ENCODE measurements at regions not wholly inside any gene's neighbourhood (a gene's known extent, or its start where the extent isn't known, plus 50 kb on each side); places are given as distances from the start of the nearest gene placed in this dataset.

GRCh38 chr11:88448131-88448670 is 110.7 kb upstream of the CTSC start:
- DNase-seq = no peak

GRCh38 chr11:88447281-88447680 is 109.7 kb upstream of the CTSC start:
- no peak for DNase-seq

- no peak for DNase-seq
Observed at GRCh38 chr11:88439356-88439755, 101.8 kb upstream of the CTSC start.

DNA sequence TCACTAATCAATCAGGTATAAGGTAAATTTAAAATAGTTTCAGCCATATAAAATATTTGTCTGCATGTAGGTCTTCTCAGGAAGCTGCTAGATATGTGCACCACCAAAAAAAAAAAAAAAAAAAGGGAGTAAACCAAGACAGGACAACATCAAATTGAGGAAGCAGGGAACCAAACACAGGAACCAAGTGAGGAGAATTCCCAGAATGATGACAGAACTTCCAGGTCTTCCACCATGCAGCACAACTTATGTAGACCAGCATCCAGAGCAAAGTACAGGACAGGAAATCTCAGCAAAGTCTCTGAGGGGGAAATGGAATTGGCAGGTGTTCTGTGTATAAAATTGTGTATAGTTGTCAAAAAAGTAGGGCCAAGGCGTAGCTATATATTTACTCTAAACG is 101.2 kb upstream of the CTSC start:
- DNase-seq = no peak

- DNase-seq = no peak
Observed at GRCh38 chr11:88435415-88435814, 97.9 kb upstream of the CTSC start.

- DNase-seq = no peak
Observed at GRCh38 chr11:88434333-88434976, 96.9 kb upstream of the CTSC start.

DNA sequence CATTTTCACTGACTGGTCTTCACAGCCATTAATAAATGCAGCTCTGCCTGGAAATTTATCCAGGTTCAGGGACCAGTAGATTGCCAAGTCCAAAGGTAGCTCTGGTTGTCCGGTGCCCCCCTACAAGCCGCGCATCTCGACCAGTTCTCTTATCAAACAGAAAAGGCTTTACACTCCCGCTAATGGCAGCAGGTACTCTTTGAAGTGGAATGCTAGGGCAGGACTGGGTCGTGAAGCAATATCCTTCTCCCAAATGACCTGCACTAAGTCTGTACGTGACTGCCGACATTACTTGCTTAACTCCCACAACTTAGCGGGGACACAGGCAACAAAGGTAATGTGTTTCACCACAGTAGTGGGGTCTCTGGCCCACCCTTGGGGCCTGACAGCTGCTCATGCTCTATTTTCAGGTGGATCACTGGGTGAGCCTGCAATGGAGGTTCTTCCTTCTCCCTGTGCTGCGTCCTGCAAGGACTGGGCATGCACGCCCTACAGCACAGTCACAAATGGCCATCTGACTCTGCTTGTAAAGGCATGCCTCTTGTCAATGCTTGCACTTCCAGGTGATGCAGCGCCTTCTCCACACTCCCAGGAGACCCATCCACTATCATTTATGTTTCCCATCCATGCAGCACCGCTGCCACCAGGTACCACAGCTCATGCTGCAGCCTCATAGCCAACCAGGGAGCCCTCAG is 96.1 kb upstream of the CTSC start:
- no peak for DNase-seq

- no peak for DNase-seq
Observed at GRCh38 chr11:88431675-88432341, 94.3 kb upstream of the CTSC start.

DNA sequence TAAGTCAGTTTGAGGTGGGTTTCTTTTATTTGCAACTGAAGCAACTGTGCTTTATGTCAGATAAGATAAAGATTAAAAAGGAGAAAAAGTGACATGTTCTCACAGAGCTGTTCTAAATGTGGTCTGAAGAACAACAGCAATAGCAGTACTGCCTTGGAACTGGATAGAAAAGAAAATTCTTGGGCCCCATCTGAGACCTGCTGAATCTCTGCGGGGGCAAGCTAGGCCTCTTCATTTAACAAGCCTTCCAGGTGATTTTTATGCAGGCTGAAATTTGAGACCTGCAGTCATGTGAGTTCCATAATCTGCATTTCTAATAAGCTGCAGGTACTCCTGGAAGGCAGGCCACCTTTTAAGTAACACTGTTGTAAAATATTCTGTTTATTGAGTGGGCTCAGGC is 91.4 kb upstream of the CTSC start:
- DNase-seq = no peak

DNA sequence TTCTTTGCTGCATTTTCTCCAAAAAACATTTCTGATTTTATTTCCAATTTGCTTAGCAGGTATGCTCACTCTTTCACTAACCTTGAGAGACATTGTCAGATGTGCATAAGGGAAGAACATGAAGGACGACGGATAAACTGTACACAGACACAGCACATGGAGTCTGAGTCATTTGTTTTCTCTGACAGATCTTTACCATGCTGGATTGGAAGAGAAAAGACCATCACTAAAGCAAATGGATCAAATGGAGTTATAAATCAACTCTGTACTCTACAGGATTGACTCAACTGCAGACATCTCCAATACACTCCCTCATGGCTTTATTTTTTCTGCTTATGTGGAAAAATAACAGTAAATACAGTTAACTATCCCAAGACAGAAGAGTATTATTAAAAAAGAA is 90.2 kb upstream of the CTSC start:
- DNase-seq = no peak

DNA sequence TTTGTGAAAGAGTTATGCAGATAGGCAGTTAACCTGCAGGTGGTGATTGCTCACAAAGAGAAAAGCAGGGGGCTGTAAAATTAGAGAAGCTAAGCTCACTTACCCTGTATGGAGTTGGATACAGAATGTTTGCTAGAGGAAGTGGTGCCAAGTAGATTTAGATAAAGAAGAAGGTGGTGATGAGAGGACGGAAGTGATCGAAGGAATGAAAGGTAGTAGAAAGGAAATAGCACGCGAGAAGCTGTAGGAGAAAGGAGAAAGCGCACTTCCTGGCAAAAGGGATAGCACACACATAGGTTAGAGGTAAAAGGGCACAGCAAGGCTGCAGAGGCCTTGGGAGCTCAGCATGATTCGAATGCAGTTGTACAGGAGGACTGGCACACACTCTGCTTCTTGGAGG is 87.3 kb upstream of the CTSC start:
- DNase-seq = no peak

- DNase-seq = peak; percentile 12
Observed at GRCh38 chr11:88421530-88421929, 84.0 kb upstream of the CTSC start.

DNA sequence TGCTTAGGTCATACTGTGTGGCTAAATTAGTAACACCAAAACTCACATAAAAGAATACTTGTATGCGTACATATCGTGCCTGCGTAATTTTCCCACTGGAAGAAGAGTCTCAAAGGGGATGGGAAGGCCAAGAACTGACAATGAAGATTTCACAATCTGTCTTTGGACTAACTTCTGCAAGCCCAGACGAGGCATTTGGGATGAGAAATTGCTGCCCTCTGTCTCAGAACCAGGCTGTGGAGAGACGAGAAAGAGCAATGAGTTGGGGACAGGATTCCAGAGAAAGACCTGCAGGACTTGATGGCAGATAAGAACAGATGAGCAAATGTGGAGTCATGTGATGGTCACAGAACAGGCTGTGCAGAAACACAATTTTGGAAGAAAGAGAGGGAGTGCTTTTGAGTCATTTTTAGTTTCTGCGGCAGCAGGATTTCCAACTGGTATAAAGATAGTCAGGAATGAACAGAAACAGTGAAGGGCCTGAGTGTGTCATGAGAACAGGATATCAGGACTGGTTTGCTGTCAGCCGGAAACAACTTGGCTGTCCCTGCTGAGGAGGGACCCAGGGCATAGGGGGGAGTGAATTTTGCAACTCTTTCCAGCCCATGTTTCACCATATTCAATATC is 82.7 kb upstream of the CTSC start:
- DNase-seq = peak; percentile 68

DNA sequence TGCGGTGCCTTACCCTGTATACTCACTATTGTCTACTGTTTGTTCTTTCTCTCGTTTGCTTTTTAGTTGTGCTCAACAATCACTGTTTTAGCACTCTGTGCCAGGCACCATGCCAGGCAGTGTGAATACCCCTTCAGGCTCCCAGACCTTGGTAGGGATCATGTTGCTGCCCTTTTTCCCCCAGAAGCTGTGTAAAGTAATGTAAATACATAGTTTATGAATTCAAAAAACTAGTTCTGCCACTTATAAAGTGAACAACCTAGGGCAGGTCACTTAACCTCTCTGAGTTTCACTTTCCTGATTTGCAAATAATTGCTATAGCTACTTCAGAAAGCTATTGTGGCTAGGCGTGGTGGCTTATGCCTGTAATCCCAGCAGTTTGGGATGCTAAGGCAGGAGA is 81.0 kb upstream of the CTSC start:
- DNase-seq = no peak

GRCh38 chr11:88415495-88415894 is 78.0 kb upstream of the CTSC start:
- no peak for DNase-seq

GRCh38 chr11:88414981-88415413 is 77.5 kb upstream of the CTSC start:
- DNase-seq = no peak

GRCh38 chr11:88414385-88414861 is 76.9 kb upstream of the CTSC start:
- DNase-seq = peak; percentile 60

DNA sequence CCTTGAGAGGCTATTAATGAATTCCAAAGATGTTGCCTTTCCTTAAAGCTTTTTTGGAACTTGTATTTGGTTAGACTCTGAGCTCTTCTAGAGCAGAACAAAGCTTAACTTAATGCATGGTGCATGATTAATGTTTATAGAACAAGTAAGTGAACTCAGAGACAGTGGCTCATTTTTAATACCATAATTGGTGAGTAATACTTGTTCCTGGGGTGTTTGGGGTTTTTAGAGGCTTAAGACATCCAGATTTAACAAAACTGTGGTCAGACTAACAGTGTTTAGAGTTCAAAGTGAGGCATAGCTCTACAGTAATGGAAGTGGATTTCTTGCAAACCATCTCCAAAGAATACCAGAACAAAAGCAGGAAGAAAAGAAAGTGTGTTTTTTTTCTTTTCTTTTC is 73.7 kb upstream of the CTSC start:
- peak; percentile 87 for DNase-seq

DNA sequence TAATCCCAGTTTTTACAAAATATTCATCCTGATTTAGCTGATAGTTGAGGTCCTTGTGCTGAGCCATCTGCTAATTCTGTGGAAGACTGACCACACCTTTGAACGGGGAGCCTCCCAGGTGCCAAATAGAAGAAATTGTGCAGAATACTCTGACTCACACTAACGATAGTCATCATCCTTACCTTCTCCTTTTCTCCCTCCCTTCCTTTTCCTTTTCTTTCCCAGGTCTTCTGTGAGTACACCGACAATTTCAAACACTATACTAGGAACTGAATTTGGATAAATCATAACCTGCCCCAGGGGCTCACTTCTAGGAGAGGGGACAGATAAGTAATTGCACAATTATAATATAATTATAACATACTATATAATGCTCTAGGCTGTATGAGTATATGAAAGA is 73.1 kb upstream of the CTSC start:
- DNase-seq = no peak

DNA sequence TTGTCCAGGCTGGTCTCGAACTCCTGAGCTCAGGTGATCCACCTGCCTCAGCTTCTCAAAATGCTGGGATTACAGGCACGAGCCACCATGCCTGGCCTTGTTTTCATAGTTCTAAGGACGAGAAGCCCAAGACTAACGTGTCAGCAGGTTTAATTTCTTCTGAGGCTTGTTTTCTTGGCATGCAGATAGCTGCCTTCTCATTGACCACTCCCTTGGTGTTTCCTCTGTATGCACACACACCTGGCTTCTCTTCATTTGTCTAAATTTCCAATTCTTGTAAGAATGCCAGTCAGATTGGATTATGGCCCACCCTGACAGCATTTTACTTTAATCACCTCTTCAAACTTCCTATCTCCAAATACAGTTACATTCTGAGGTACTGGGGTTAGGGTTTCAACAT is 72.5 kb upstream of the CTSC start:
- no peak for DNase-seq

DNA sequence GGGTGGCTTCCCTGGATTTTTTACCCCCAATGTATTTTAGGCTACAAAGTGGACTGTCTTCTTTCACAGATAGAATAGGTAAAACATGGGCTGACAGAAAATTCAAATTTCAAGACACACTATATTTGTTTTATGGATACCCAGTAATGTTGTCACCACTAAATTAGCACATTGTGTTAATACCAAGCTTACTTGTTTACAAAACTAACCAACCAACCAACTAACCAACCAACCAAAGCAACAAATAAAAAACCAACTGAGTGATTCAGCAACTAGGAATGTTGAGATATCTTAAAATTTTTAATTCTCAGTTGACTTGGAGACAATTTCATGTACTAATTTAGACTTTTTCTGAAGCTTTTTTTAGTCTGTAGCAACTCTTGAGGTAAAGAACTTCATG is 69.3 kb upstream of the CTSC start:
- DNase-seq = no peak

- DNase-seq = no peak
Observed at GRCh38 chr11:88405853-88406252, 68.3 kb upstream of the CTSC start.

DNA sequence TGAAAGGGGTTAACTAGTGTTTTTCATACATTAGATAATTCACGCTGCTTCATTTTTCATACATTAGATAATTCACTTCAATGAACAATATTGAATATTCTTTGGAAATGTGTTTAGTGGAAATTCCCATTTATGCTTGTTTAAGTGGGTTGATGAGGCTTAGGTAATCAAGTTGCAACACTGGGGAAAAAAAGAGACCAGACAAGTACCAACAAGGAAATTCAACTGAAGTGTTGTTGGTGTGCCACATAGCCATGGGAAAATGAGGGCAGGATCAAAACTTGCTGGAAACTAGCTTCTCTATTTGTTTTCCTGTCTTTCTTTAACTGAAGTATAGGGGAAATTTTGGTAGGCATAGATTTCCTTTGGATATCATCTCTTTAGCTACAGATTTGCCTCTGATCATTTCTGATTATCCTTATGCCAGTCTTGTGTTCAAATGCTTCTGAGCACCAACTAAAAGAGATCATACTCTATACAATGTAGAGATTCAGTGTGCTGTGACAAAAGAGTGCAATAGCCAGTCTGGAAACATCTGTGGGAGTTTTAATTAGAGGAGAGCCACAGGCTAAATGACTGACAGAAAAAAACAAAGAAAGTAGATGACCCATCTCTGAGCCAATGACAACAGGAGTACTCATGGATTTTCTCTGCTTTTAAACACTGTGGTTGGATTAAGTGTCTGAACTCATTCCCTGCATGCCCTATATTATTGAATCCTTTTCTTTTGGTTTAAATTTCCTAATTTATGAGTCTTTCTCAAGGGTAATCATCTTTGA is 67.6 kb upstream of the CTSC start:
- no peak for DNase-seq
